Kidney (tissue), 13 donors: ENCODE measurements at regions not wholly inside any gene's neighbourhood (a gene's known extent, or its start where the extent isn't known, plus 50 kb on each side); places are given as distances from the start of the nearest gene placed in this dataset.

Experiments
- DNase-seq, 5 donors: peaks; one replicate each; pipeline ENCODE4 v3.0.0-alpha.2; 2013 to 2020
- FAIRE-seq: peaks from 2 replicates; lab custom pipeline; 2012; peaks lifted over from hg19 to GRCh38; lab: Jason Lieb, UNC
- H3K27ac ChIP-seq, 2 donors: one replicate each; pipeline ENCODE4 v1.7.0; 2013; ENCODE audit warnings: low read depth in 2 of 2, low read length in 2 of 2, inconsistent platforms in 1 of 2
- H3K27me3 ChIP-seq: one replicate; pipeline ENCODE4 v1.7.1; 2013; ENCODE audit warnings: low read length, inconsistent platforms; ENCODE audit not compliant: control insufficient read depth, insufficient read depth
- H3K36me3 ChIP-seq, 3 donors: one replicate each; pipeline versions ENCODE4 v1.7.0 to v1.7.1; 2013; ENCODE audit warnings: low read length in 3 of 3, control low read depth in 1 of 3, inconsistent platforms in 1 of 3; ENCODE audit not compliant: insufficient read depth in 3 of 3, control insufficient read depth in 2 of 3
- H3K4me1 ChIP-seq, 3 donors: one replicate each; pipeline versions ENCODE4 v1.7.0 to v1.7.1; 2013; ENCODE audit warnings: low read length in 3 of 3, inconsistent platforms in 1 of 3, low read depth in 1 of 3; ENCODE audit not compliant: control insufficient read depth in 2 of 3, insufficient read depth in 2 of 3
- H3K4me3 ChIP-seq, 3 donors: one replicate each; pipeline versions ENCODE4 v1.7.0 to v1.8.1; 2013; ENCODE audit warnings: low read length in 3 of 3, control low read depth in 1 of 3, inconsistent platforms in 1 of 3
- H3K9ac ChIP-seq, 3 donors: one replicate each; pipeline versions ENCODE4 v1.7.0 to v1.7.1; 2013; ENCODE audit warnings: low read length in 3 of 3, control low read depth in 1 of 3, inconsistent platforms in 1 of 3
- H3K9me3 ChIP-seq, 3 donors: one replicate each; pipeline versions ENCODE4 v1.7.0 to v1.7.1; 2013; ENCODE audit warnings: low read length in 3 of 3, control low read depth in 1 of 3, inconsistent platforms in 1 of 3; ENCODE audit not compliant: control insufficient read depth in 2 of 3, insufficient read depth in 1 of 3
- CTCF ChIP-seq: IDR thresholded peaks from 3 replicates; pipeline ENCODE4 v1.5.1; 2012; ENCODE audit warnings: mild to moderate bottlenecking, moderate library complexity, borderline replicate concordance; ENCODE audit not compliant: insufficient read depth; ENCODE audit errors: extremely low read depth
- intact Hi-C: fragments of 100-400 bp; cut with DNase I; formaldehyde crosslinking; loops from one replicate; pipeline ENCODE4 v1.11.1; 2022
- donor health status: control.
- donor health status: control.
- donor health status: control.
- donor health status: control.
- donor health status: control.
- donor health status: DM: yes; HTN: yes; CAD: no.
- donor health status: Normal renal cell carcinoma (clear cell type).

GRCh38 chr15:98067339-98067738 lies 106.8 kb downstream of the ARRDC4 start:
- Histone ChIP-seq H3K27me3 (no peaks in the 10 kb centered on the region), H3K9me3 (no peaks in the 10 kb centered on the region), H3K36me3 (no peaks in the 10 kb centered on the region), H3K4me3 (no peak overlapping the region), H3K9ac (no peak overlapping the region), H3K4me1 (no peaks in the 10 kb centered on the region), H3K27ac (no peak overlapping the region)
- intact Hi-C loops = no loop called here
- TF ChIP-seq CTCF = no peak
- DNase-seq (no peak), FAIRE-seq (no peak)

- no peak for TF ChIP-seq CTCF
- no peak for FAIRE-seq
These were observed 108.8 kb downstream of the ARRDC4 start for GRCh38 chr15:98069256-98069655.

GRCh38 chr15:98070137-98070536 lies 109.6 kb downstream of the ARRDC4 start:
- no peak overlapping the region for H3K27ac ChIP-seq
- no peaks in the 10 kb centered on the region for H3K9me3 ChIP-seq
- FAIRE-seq (no peak), DNase-seq (no peak)
- no peak overlapping the region for H3K9ac ChIP-seq
- no peaks in the 10 kb centered on the region for H3K4me1 ChIP-seq
- TF ChIP-seq CTCF = no peak
- intact Hi-C loops = no loop called here
- no peak overlapping the region for H3K4me3 ChIP-seq
- no peaks in the 10 kb centered on the region for H3K36me3 ChIP-seq
- H3K27me3 ChIP-seq = no peaks in the 10 kb centered on the region

More at GRCh38 chr15:98069256-98069655, 108.8 kb downstream of the ARRDC4 start:
- H3K4me1 ChIP-seq = no peaks in the 10 kb centered on the region
- H3K9ac ChIP-seq = no peak overlapping the region
- intact Hi-C loops = no loop called here
- no peaks in the 10 kb centered on the region for H3K9me3 ChIP-seq
- no peak for DNase-seq
- H3K27ac ChIP-seq = no peak overlapping the region
- no peak overlapping the region for H3K4me3 ChIP-seq
- H3K36me3 ChIP-seq = no peaks in the 10 kb centered on the region
- no peaks in the 10 kb centered on the region for H3K27me3 ChIP-seq

- TF ChIP-seq CTCF = no peak
- H3K27ac ChIP-seq = no peak overlapping the region
- no peak overlapping the region for H3K9ac ChIP-seq
- H3K27me3 ChIP-seq = no peaks in the 10 kb centered on the region
- FAIRE-seq (no peak), DNase-seq (no peak)
- H3K4me1 ChIP-seq = peaks cover 0 to 4% (median 0%) of the 10 kb centered on the region in 3 donors
- intact Hi-C loops = no loop called here
- H3K9me3 ChIP-seq = no peaks in the 10 kb centered on the region
- no peaks in the 10 kb centered on the region for H3K36me3 ChIP-seq
- no peak overlapping the region for H3K4me3 ChIP-seq
These were observed 111.3 kb downstream of the ARRDC4 start for GRCh38 chr15:98071786-98072185.
